Right lobe of liver (tissue), 4 donors: ENCODE measurements at regions not wholly inside any gene's neighbourhood (a gene's known extent, or its start where the extent isn't known, plus 50 kb on each side); places are given as distances from the start of the nearest gene placed in this dataset.

Experiments
- CTCF ChIP-seq, 4 donors: fragments of 200-600 bp in 3 of 4; fragments of 450-650 bp in 1 of 4; IDR thresholded peaks; one replicate each; pipeline versions ENCODE4 v1.5.1 to v1.8.0; 2016 to 2022; ENCODE audit warnings: antibody characterized with exemption in 4 of 4, mild to moderate bottlenecking in 2 of 4
- POLR2A ChIP-seq: fragments of 450-650 bp; IDR thresholded peaks from one replicate; pipeline ENCODE4 v1.6.1; 2017; ENCODE audit warnings: antibody characterized with exemption, mild to moderate bottlenecking
- donor health status: DM: no; HTN: no; CAD: no.
- donor health status: DM: no; HTN: no; CAD: no.
- donor health status: DM: no; HTN: yes; CAD: no.

GRCh38 chr11:82398300-82398815 lies 335.3 kb downstream of the FAM181B start:
- TF ChIP-seq CTCF (IDR thresholded peaks at IDR 0.05): no peak
- TF ChIP-seq POLR2A: no peak
